ENCODE measurements at regions not wholly inside any gene's neighbourhood (a gene's known extent, or its start where the extent isn't known, plus 50 kb on each side); places are given as distances from the start of the nearest gene placed in this dataset.
A peak's percentile ranks its signal among the peaks of the same experiment; 100 is the strongest.

DNA sequence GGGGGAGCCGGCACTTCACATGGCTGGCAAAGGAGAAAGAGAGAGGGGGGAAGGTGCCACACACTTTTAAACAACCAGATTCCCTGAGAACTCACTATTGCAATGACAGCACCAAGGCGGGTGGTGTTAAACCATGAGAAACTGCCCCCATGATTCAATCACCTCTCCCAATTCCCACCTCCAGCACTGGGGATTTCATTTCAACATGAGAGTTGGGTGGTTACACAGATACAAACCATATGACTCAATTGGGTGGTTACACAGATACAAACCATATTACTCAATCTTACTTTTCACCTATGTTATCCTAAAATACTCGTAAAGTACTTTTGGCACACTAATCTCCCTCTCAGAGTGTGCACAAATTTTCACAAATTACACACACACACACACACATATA lies 1097.5 kb upstream of the TMPRSS15 start:
- no peaks in the 10 kb centered on the region for H3K36me3 ChIP-seq (ENCODE audit: control insufficient read depth, insufficient read depth, low read length)
- H3K4me3 ChIP-seq (ENCODE audit: low read depth, low read length) = no peak overlapping the region
- no peaks in the 10 kb centered on the region for H3K27me3 ChIP-seq (ENCODE audit: control insufficient read depth, insufficient read depth, low read length)
- no peak for DNase-seq (ENCODE audit: low read depth)
- TF ChIP-seq, protein P1, sequence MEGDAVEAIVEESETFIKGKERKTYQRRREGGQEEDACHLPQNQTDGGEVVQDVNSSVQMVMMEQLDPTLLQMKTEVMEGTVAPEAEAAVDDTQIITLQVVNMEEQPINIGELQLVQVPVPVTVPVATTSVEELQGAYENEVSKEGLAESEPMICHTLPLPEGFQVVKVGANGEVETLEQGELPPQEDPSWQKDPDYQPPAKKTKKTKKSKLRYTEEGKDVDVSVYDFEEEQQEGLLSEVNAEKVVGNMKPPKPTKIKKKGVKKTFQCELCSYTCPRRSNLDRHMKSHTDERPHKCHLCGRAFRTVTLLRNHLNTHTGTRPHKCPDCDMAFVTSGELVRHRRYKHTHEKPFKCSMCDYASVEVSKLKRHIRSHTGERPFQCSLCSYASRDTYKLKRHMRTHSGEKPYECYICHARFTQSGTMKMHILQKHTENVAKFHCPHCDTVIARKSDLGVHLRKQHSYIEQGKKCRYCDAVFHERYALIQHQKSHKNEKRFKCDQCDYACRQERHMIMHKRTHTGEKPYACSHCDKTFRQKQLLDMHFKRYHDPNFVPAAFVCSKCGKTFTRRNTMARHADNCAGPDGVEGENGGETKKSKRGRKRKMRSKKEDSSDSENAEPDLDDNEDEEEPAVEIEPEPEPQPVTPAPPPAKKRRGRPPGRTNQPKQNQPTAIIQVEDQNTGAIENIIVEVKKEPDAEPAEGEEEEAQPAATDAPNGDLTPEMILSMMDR (IDR thresholded peaks at IDR 0.05; ENCODE audit: insufficient read depth, low read length, poor library complexity, severe bottlenecking) = no peak

DNA sequence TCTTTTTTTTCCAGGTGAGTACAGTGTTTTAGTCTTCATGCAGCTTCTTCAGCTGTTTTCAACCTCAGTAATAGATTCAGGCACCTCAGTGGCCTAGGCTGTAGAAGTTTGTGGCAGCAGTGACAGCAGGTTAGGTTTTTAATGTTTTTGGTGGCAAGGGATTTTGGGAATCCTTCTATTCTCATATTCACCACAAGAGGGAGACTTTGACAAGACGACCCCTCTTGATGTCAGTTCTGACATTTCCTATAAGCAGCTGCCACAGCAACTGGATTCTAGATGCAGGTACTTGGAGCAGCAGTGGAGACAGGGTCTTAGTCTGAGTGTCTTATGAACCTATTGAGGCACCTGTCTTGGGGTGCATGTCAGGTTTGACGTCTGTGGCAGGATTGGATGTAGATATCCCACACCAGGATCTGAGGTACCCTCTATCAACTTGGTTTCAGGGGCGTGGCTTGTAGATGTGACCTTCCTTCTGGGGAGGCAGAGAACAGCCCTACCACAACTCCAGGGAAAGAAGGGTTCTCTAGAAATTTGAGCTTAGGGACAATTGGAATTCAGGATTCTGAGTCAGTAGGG lies 1104.2 kb upstream of the TMPRSS15 start:
- no peak for DNase-seq (ENCODE audit: low read depth)
- Histone ChIP-seq H3K27me3 (ENCODE audit: control insufficient read depth, insufficient read depth, low read length) (no peaks in the 10 kb centered on the region), H3K4me3 (ENCODE audit: low read depth, low read length) (no peak overlapping the region), H3K36me3 (ENCODE audit: control insufficient read depth, insufficient read depth, low read length) (no peaks in the 10 kb centered on the region)
- TF ChIP-seq, protein P1 (IDR thresholded peaks at IDR 0.05; ENCODE audit: insufficient read depth, low read length, poor library complexity, severe bottlenecking) = peak; percentile 42

- Histone ChIP-seq H3K27me3 (ENCODE audit: control insufficient read depth, insufficient read depth, low read length) (no peaks in the 10 kb centered on the region), H3K36me3 (ENCODE audit: control insufficient read depth, insufficient read depth, low read length) (no peaks in the 10 kb centered on the region), H3K4me3 (ENCODE audit: low read depth, low read length) (no peak overlapping the region)
- DNase-seq (ENCODE audit: low read depth) = no peak
- TF ChIP-seq, protein P1 (IDR thresholded peaks at IDR 0.05; ENCODE audit: insufficient read depth, low read length, poor library complexity, severe bottlenecking) = no peak
Observed at GRCh38 chr21:19508442-19508841, 1104.9 kb upstream of the TMPRSS15 start.

GRCh38 chr21:19508844-19509243 lies 1105.3 kb upstream of the TMPRSS15 start:
- TF ChIP-seq, protein P1 (IDR thresholded peaks at IDR 0.05; ENCODE audit: insufficient read depth, low read length, poor library complexity, severe bottlenecking) = no peak
- H3K36me3 ChIP-seq (ENCODE audit: control insufficient read depth, insufficient read depth, low read length) = no peaks in the 10 kb centered on the region
- no peaks in the 10 kb centered on the region for H3K27me3 ChIP-seq (ENCODE audit: control insufficient read depth, insufficient read depth, low read length)
- H3K4me3 ChIP-seq (ENCODE audit: low read depth, low read length) = no peak overlapping the region
- DNase-seq (ENCODE audit: low read depth) = no peak

DNA sequence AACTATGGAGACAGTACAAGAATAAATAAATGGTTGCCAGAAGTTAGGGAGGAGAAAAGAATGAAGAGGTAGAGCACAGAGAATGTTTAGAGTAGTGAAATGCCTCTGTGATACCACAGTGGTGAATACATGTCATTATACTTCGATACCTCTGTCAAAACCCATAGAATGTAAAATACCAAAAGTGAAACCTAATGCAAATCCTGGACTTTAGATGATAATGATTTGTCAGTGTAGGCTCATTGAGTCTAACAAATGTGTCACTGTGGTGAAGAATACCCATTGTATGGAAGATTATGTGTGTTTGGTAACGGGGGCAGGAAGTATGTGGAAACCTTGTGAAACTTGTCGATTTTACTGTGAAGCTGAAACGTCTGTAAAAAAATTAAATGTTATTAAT lies 1106.5 kb upstream of the TMPRSS15 start:
- TF ChIP-seq, protein P1 (IDR thresholded peaks at IDR 0.05; ENCODE audit: insufficient read depth, low read length, poor library complexity, severe bottlenecking) = no peak

DNA sequence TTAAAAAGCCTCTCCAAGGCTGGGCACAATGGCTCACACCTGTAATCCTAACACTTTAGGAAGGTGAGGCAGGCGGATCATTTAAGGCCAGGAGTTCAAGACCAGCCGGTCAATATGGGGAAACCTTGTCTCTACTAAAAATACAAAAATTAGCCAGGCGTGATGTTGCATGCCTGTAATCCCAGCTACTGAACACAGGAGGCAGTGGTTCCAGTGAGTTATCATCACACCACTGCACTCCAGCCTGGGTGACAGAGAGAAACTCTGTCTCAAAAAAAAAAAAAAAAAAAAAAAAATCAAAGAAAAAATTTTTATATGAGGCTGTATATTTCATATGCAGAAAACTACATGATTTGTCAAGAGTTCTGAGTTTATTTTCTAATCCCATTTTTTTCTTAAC lies 1107.1 kb upstream of the TMPRSS15 start:
- no peak for DNase-seq (ENCODE audit: low read depth)
- Histone ChIP-seq H3K27me3 (ENCODE audit: control insufficient read depth, insufficient read depth, low read length) (no peaks in the 10 kb centered on the region), H3K4me3 (ENCODE audit: low read depth, low read length) (no peak overlapping the region), H3K36me3 (ENCODE audit: control insufficient read depth, insufficient read depth, low read length) (no peaks in the 10 kb centered on the region)
- TF ChIP-seq, protein P1 (IDR thresholded peaks at IDR 0.05; ENCODE audit: insufficient read depth, low read length, poor library complexity, severe bottlenecking) = no peak

More for the DNA sequence above, 1106.5 kb upstream of the TMPRSS15 start:
- H3K27me3 ChIP-seq (ENCODE audit: control insufficient read depth, insufficient read depth, low read length) = no peaks in the 10 kb centered on the region
- no peak overlapping the region for H3K4me3 ChIP-seq (ENCODE audit: low read depth, low read length)
- no peak for DNase-seq (ENCODE audit: low read depth)
- H3K36me3 ChIP-seq (ENCODE audit: control insufficient read depth, insufficient read depth, low read length) = no peaks in the 10 kb centered on the region
